OCI-LY7 (cell line): ENCODE measurements at regions not wholly inside any gene's neighbourhood (a gene's known extent, or its start where the extent isn't known, plus 50 kb on each side); places are given as distances from the start of the nearest gene placed in this dataset.

Experiments
- BruUV-seq: library from RNA; stranded (reverse); fragments of 400-500 nt; replicated peaks from 2 replicates; lab custom pipeline; 2021; lab: Mats Ljungman, UMichigan
- CTCF ChIA-PET: fragments of 300-600 bp; sonication (Branson Sonifier 250); formaldehyde crosslinking; loops from one replicate; lab custom pipeline; 2022; ENCODE audit warnings: antibody characterized with exemption; ENCODE audit not compliant: unreplicated experiment; lab: Charles Lee
- POLR2A ChIA-PET: fragments of 300-600 bp; sonication (Branson Sonifier 250); formaldehyde crosslinking; loops from one replicate; lab custom pipeline; 2022; ENCODE audit warnings: antibody characterized with exemption; lab: Charles Lee
- DNase-seq: peaks from one replicate; pipeline ENCODE4 v3.0.0-alpha.2; 2015; ENCODE audit warnings: low spot score
- H2AFZ ChIP-seq: fragments of 200-600 bp; sonication (generic), shearing (Covaris generic); 2 replicates; pipeline ENCODE4 v1.6.1; 2014; ENCODE audit warnings: mild to moderate bottlenecking, antibody characterized with exemption, low read length, moderate library complexity
- H3K27ac ChIP-seq: fragments of 200-600 bp; sonication (generic); 2 replicates; pipeline ENCODE4 v1.5.1; 2014; ENCODE audit warnings: mixed run types, low read depth, mild to moderate bottlenecking, moderate library complexity, low read length, inconsistent platforms; ENCODE audit not compliant: poor library complexity, severe bottlenecking
- H3K36me3 ChIP-seq: fragments of 200-600 bp; sonication (generic); 2 replicates; pipeline ENCODE4 v1.6.1; 2014; ENCODE audit warnings: mild to moderate bottlenecking, antibody characterized with exemption, low read length, moderate library complexity, mixed read lengths; ENCODE audit not compliant: insufficient read depth
- H3K4me1 ChIP-seq: fragments of 200-600 bp; sonication (generic); 2 replicates; pipeline ENCODE4 v1.5.1; 2014; ENCODE audit warnings: mild to moderate bottlenecking, low read length; ENCODE audit not compliant: insufficient read depth, poor library complexity, severe bottlenecking
- H3K4me2 ChIP-seq: fragments of 200-600 bp; sonication (generic); 2 replicates; pipeline ENCODE4 v1.6.1; 2014; ENCODE audit warnings: mild to moderate bottlenecking, low read length
- H3K4me3 ChIP-seq: fragments of 200-600 bp; sonication (generic); 2 replicates; pipeline ENCODE4 v1.5.1; 2014; ENCODE audit warnings: mild to moderate bottlenecking, low read depth, low read length; ENCODE audit not compliant: poor library complexity, severe bottlenecking
- H3K79me2 ChIP-seq: fragments of 200-600 bp; sonication (generic); 2 replicates; pipeline ENCODE4 v1.6.1; 2016; ENCODE audit warnings: low read depth, mild to moderate bottlenecking, low read length, moderate library complexity, mixed read lengths; ENCODE audit not compliant: insufficient read depth
- H3K9me2 ChIP-seq: fragments of 200-600 bp; sonication (generic); 2 replicates; pipeline ENCODE4 v1.6.1; 2016; ENCODE audit warnings: mild to moderate bottlenecking, low read length, mixed read lengths; ENCODE audit not compliant: insufficient read depth
- H3K9me3 ChIP-seq: fragments of 200-600 bp; sonication (generic); 2 replicates; pipeline ENCODE4 v1.6.1; 2014; ENCODE audit warnings: mild to moderate bottlenecking, mixed run types, low read length, mixed read lengths
- H4K20me1 ChIP-seq: fragments of 200-600 bp; sonication (generic); 2 replicates; pipeline ENCODE4 v1.6.1; 2014; ENCODE audit warnings: mild to moderate bottlenecking, antibody characterized with exemption, low read length, moderate library complexity, mixed read lengths; ENCODE audit not compliant: insufficient read depth
- CTCF ChIP-seq: fragments of 200-600 bp; sonication (generic); conservative IDR thresholded peaks from 2 replicates; pipeline ENCODE4 v1.5.1; 2014; ENCODE audit warnings: mild to moderate bottlenecking, antibody characterized with exemption, low read length, moderate library complexity, mixed read lengths
- EZH2phosphoT487 ChIP-seq: fragments of 200-600 bp; sonication (generic); IDR thresholded peaks from 2 replicates; pipeline ENCODE4 v1.6.1; 2018; ENCODE audit warnings: low read depth, borderline replicate concordance, mild to moderate bottlenecking, mixed run types, antibody characterized with exemption, low read length, moderate library complexity, mixed read lengths
- intact Hi-C: fragments of 100-400 bp; cut with micrococcal nuclease; formaldehyde crosslinking; loops from one replicate; pipeline ENCODE4 v1.10.0; 2022; ENCODE audit not compliant: unreplicated experiment

DNA sequence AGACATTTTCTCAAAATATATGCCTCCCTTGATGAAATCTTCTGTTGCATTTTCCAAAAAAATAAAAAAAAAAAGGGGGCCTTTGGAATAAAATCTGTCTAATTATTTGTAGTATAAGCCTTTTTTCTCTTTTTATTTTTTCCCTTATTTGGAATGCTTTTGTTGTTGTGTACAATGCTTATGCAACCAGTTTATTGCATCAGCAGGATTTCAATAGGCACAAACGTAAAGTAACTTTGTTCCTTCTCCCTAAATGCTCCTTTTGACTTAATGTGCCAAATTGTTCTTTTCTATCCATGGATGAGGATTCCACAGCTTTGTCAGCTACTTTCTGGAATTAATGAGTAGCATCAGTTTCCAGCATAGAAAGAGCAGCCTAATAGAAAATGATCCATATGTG, 59.6 kb upstream of the HPGD start:
- POLR2A ChIA-PET = interaction anchor here (0.7 kb wide), 1 partner anchor 87 kb away, joined by 3 read pairs; no protein-coding TSS in a partner anchor
- H3K4me3 ChIP-seq = no peak overlapping the region

DNA sequence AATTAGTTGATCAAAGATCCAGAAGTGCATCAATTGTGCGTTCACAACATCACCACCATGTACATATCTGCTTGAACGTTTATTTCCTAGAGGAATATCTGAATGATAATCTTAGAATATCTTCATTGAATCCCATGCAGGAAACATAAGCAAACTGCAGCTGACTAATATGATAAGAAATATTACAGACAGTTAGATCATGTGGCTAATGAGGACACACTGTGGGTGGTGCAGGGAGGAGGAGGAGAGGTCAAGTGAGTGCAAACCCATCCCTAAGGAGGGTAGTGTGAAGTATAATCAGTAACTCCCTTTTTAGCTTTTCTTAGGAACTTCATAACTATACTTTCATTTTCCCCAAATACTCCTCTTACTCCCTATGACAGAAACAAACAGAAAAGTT, 58.3 kb upstream of the HPGD start:
- H3K4me3 ChIP-seq = no peak overlapping the region
- no peak for TF ChIP-seq EZH2phosphoT487
- TF ChIP-seq CTCF = no peak
- CTCF ChIA-PET = no interaction called here
- BruUV-seq = no TSS peak
- no peaks in the 10 kb centered on the region for H4K20me1 ChIP-seq
- H3K4me2 ChIP-seq = no peak overlapping the region
- POLR2A ChIA-PET = interaction anchor here (0.7 kb wide), 1 partner anchor 1810 kb away, joined by 3 read pairs; no protein-coding TSS in a partner anchor
- no peaks in the 10 kb centered on the region for H3K36me3 ChIP-seq
- H3K27ac ChIP-seq = no peak overlapping the region
- intact Hi-C loops = no loop called here
- no peaks in the 10 kb centered on the region for H3K9me3 ChIP-seq
- H3K4me1 ChIP-seq = no peaks in the 10 kb centered on the region
- no peak for DNase-seq
- no peaks in the 10 kb centered on the region for H3K79me2 ChIP-seq
- no peaks in the 10 kb centered on the region for H3K9me2 ChIP-seq
- no peak overlapping the region for H2AFZ ChIP-seq

More for the DNA sequence above, 59.6 kb upstream of the HPGD start:
- H3K79me2 ChIP-seq = no peaks in the 10 kb centered on the region
- no peaks in the 10 kb centered on the region for H3K9me3 ChIP-seq
- no peaks in the 10 kb centered on the region for H3K4me1 ChIP-seq
- intact Hi-C loops = no loop called here
- H4K20me1 ChIP-seq = no peaks in the 10 kb centered on the region
- H2AFZ ChIP-seq = no peak overlapping the region
- H3K9me2 ChIP-seq = no peaks in the 10 kb centered on the region
- no TSS peak for BruUV-seq
- no peak overlapping the region for H3K4me2 ChIP-seq
- H3K36me3 ChIP-seq = no peaks in the 10 kb centered on the region
- CTCF ChIA-PET = no interaction called here
- no peak for DNase-seq
- no peak for TF ChIP-seq EZH2phosphoT487
- no peak for TF ChIP-seq CTCF
- no peak overlapping the region for H3K27ac ChIP-seq

DNA sequence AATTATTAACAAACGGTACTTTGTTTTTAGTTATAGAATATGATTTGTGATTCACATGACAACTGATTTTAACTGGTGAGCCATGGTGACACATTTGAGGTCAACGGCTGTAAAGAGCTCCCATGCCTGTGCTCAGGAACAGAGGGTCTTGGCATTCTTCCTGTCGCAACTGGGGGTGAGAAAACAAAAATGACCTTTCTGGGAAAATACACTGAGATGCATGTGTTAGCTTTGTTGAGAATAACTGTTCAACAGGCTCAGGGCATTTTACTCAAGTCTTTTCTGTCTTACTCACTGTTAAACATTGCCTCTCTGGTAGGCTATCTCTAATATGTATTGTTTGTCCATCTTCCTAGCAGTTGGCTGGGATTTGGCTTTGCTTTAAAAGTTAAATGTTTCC, 57.1 kb upstream of the HPGD start:
- no peak overlapping the region for H3K27ac ChIP-seq
- no peaks in the 10 kb centered on the region for H3K4me1 ChIP-seq
- no peak for DNase-seq
- intact Hi-C loops = no loop called here
- no peak for TF ChIP-seq CTCF
- TF ChIP-seq EZH2phosphoT487 = no peak
- no peaks in the 10 kb centered on the region for H3K36me3 ChIP-seq
- CTCF ChIA-PET = no interaction called here
- no peaks in the 10 kb centered on the region for H4K20me1 ChIP-seq
- H3K4me2 ChIP-seq = no peak overlapping the region
- POLR2A ChIA-PET = interaction anchor here (0.6 to 0.7 kb wide), 3 partner anchors 433 to 1295 kb away, joined by 3 read pairs; no protein-coding TSS in a partner anchor
- H3K79me2 ChIP-seq = no peaks in the 10 kb centered on the region
- H3K9me2 ChIP-seq = no peaks in the 10 kb centered on the region
- H3K4me3 ChIP-seq = no peak overlapping the region
- H2AFZ ChIP-seq = no peak overlapping the region
- BruUV-seq = no TSS peak
- no peaks in the 10 kb centered on the region for H3K9me3 ChIP-seq
